H9 (cell line): ENCODE measurements at regions not wholly inside any gene's neighbourhood (a gene's known extent, or its start where the extent isn't known, plus 50 kb on each side); places are given as distances from the start of the nearest gene placed in this dataset.

Experiments used
- DNase-seq: peaks from one replicate; pipeline ENCODE4 v3.0.0-alpha.2; 2017
- H2AFZ ChIP-seq: one replicate; pipeline ENCODE4 v1.6.1; 2013; ENCODE audit warnings: mild to moderate bottlenecking, low read length, control low read depth, moderate library complexity
- H2AK5ac ChIP-seq: 2 replicates; pipeline ENCODE4 v1.6.1; 2013; ENCODE audit warnings: low read length, control low read depth, mixed read lengths; ENCODE audit not compliant: insufficient read length
- H2BK120ac ChIP-seq: one replicate; pipeline ENCODE4 v1.6.1; 2013; ENCODE audit warnings: low read depth, mild to moderate bottlenecking, low read length, control low read depth, inconsistent platforms; ENCODE audit not compliant: poor library complexity, severe bottlenecking
- H2BK12ac ChIP-seq: 2 replicates; pipeline ENCODE4 v1.6.1; 2013; ENCODE audit warnings: low read length, control low read depth, mixed read lengths, low read depth; ENCODE audit not compliant: insufficient read length
- H2BK15ac ChIP-seq: 2 replicates; pipeline ENCODE4 v1.6.1; 2013; ENCODE audit warnings: low read depth, low read length, control low read depth
- H2BK20ac ChIP-seq: one replicate; pipeline ENCODE4 v1.6.1; 2013; ENCODE audit warnings: low read depth, mild to moderate bottlenecking, low read length, control low read depth, inconsistent platforms; ENCODE audit not compliant: poor library complexity, severe bottlenecking
- H2BK5ac ChIP-seq: 2 replicates; pipeline ENCODE4 v1.6.1; 2013; ENCODE audit warnings: low read length, control low read depth, mixed read lengths; ENCODE audit not compliant: insufficient read length
- H3K14ac ChIP-seq: 2 replicates; pipeline ENCODE4 v1.6.1; 2013; ENCODE audit warnings: low read length, control low read depth; ENCODE audit not compliant: insufficient read depth
- H3K18ac ChIP-seq: 2 replicates; pipeline ENCODE4 v1.6.1; 2013; ENCODE audit warnings: low read depth, mild to moderate bottlenecking, mixed read lengths, low read length, control low read depth; ENCODE audit not compliant: insufficient read length
- H3K23ac ChIP-seq: 2 replicates; pipeline ENCODE4 v1.6.1; 2013; ENCODE audit warnings: low read length, control low read depth, mixed read lengths, low read depth; ENCODE audit not compliant: insufficient read length
- H3K23me2 ChIP-seq: 2 replicates; pipeline ENCODE4 v1.6.1; 2013; ENCODE audit warnings: low read depth, mild to moderate bottlenecking, mixed read lengths, low read length, control low read depth; ENCODE audit not compliant: insufficient read length, poor library complexity, severe bottlenecking
- H3K27ac ChIP-seq: 2 replicates; pipeline ENCODE4 v1.5.1; 2013; ENCODE audit warnings: low read length, control low read depth, mixed read lengths, low read depth; ENCODE audit not compliant: insufficient read length
- H3K27me3 ChIP-seq: 2 replicates; pipeline ENCODE4 v1.6.1; 2013; ENCODE audit warnings: low read length, control low read depth, inconsistent platforms; ENCODE audit not compliant: insufficient read depth
- H3K4ac ChIP-seq: 2 replicates; pipeline ENCODE4 v1.6.1; 2013; ENCODE audit warnings: low read depth, mild to moderate bottlenecking, control low read depth, inconsistent platforms, low read length, moderate library complexity
- H3K4me1 ChIP-seq: 2 replicates; pipeline ENCODE4 v1.6.1; 2013; ENCODE audit warnings: low read length, control low read depth, inconsistent platforms; ENCODE audit not compliant: insufficient read depth
- H3K4me2 ChIP-seq: 2 replicates; pipeline ENCODE4 v1.6.1; 2013; ENCODE audit warnings: low read length, control low read depth, mixed read lengths; ENCODE audit not compliant: insufficient read length, insufficient read depth
- H3K56ac ChIP-seq: 2 replicates; pipeline ENCODE4 v1.6.1; 2013; ENCODE audit warnings: low read depth, mild to moderate bottlenecking, mixed read lengths, low read length, control low read depth; ENCODE audit not compliant: insufficient read length
- H3K79me1 ChIP-seq: 2 replicates; pipeline ENCODE4 v1.6.1; 2013; ENCODE audit warnings: low read depth, mild to moderate bottlenecking, moderate library complexity, low read length, control low read depth, inconsistent platforms; ENCODE audit not compliant: insufficient read depth, poor library complexity, severe bottlenecking
- H3K79me2 ChIP-seq: 2 replicates; pipeline ENCODE4 v1.6.1; 2013; ENCODE audit warnings: low read length, control low read depth, inconsistent platforms; ENCODE audit not compliant: insufficient read depth
- H3K9ac ChIP-seq: 2 replicates; pipeline ENCODE4 v1.6.1; 2013; ENCODE audit warnings: low read length, control low read depth, mixed read lengths; ENCODE audit not compliant: insufficient read length; ENCODE audit errors: extremely low read depth
- H3K9me3 ChIP-seq: one replicate; pipeline ENCODE4 v1.6.1; 2013; ENCODE audit warnings: low read depth, low read length, inconsistent platforms; ENCODE audit not compliant: control insufficient read depth
- H3T11ph ChIP-seq: one replicate; pipeline ENCODE4 v1.6.1; 2013; ENCODE audit warnings: mild to moderate bottlenecking, low read length, control low read depth, inconsistent platforms
- H4K20me1 ChIP-seq: one replicate; pipeline ENCODE4 v1.6.1; 2013; ENCODE audit not compliant: control insufficient read depth, insufficient read length, insufficient read depth
- H4K5ac ChIP-seq: 2 replicates; pipeline ENCODE4 v1.6.1; 2013; ENCODE audit warnings: low read depth, mild to moderate bottlenecking, mixed read lengths, low read length, control low read depth; ENCODE audit not compliant: insufficient read length
- H4K8ac ChIP-seq: replicated peaks from 2 replicates; pipeline ENCODE4 v1.6.1; 2013; ENCODE audit warnings: low read length, control low read depth, mixed read lengths, low read depth; ENCODE audit not compliant: insufficient read length
- H4K91ac ChIP-seq: 2 replicates; pipeline ENCODE4 v1.6.1; 2013; ENCODE audit warnings: low read depth, mild to moderate bottlenecking, moderate library complexity, mixed read lengths, low read length, control low read depth; ENCODE audit not compliant: insufficient read length
- H3K27ac Mint-ChIP-seq, 3 experiments: 2 replicates in 2 of 3; 3 replicates in 1 of 3; pipeline ENCODE4 v1.8.0; 2020 to 2021; ENCODE audit warnings: mixed read lengths in 3 of 3, mild to moderate bottlenecking in 1 of 3, moderate library complexity in 1 of 3
- H3K27me3 Mint-ChIP-seq: 2 replicates; pipeline ENCODE4 v1.8.0; 2021; ENCODE audit warnings: low read depth, mild to moderate bottlenecking, moderate library complexity, mixed read lengths
- H3K36me3 Mint-ChIP-seq, 3 experiments: 2 replicates in 2 of 3; 3 replicates in 1 of 3; pipeline ENCODE4 v1.8.0; 2020 to 2021; ENCODE audit warnings: low read depth in 3 of 3, mixed read lengths in 3 of 3; ENCODE audit not compliant: insufficient read depth in 1 of 3
- H3K4me1 Mint-ChIP-seq, 2 experiments: 2 replicates each; pipeline ENCODE4 v1.8.0; 2020; ENCODE audit warnings: mixed read lengths in 2 of 2
- H3K4me3 Mint-ChIP-seq, 2 experiments: 2 replicates in 1 of 2; 3 replicates in 1 of 2; pipeline ENCODE4 v1.8.0; 2020 to 2021; ENCODE audit warnings: mild to moderate bottlenecking in 2 of 2, mixed read lengths in 2 of 2, moderate library complexity in 1 of 2
- H3K9me3 Mint-ChIP-seq, 2 experiments: 2 replicates in 1 of 2; 3 replicates in 1 of 2; pipeline ENCODE4 v1.8.0; 2020; ENCODE audit warnings: mild to moderate bottlenecking in 2 of 2, mixed read lengths in 2 of 2, moderate library complexity in 1 of 2
- WGBS: extraction: QIAGEN DNeasy Blood & Tissue Kit; methylation state at CpG from one replicate; pipeline ENCODE4 v1.1.7; 2013; ENCODE audit warnings: missing lambda C conversion rate, low lambda C conversion rate, mixed read lengths; ENCODE audit not compliant: insufficient read length; ENCODE audit errors: extremely low coverage; 5-methylcytosine and 5-hydroxymethylcytosine counted together
- TF ChIP-seq, protein P1 (sequence below): fragments of 200-600 bp; sonication (generic); conservative IDR thresholded peaks from 3 replicates; pipeline ENCODE4 v1.8.0; 2021; ENCODE audit warnings: antibody characterized with exemption, mild to moderate bottlenecking

DNA sequence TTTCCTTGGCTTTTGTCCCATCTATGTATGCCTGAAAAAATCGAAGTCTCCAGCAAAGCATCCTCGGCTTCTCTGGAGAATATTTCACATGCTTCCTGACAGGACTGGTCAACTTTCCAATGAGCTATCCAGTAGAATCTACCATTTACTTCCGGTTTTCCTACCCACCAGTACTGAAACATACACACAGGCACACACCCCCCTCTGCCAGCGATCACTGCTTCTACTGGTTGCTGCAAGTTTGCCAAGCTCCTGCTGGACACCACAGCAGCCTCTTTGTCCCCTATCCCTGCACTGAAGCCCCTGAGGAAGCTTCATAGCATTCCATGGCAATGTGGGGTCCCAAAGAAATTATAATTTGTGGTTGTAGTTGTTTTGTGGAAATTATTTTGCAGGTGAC is 536.8 kb downstream of the MATN1 start:
- Histone ChIP-seq H2AK5ac (no peak overlapping the region), H2BK5ac (no peak overlapping the region), H3T11ph (no peak overlapping the region), H2BK20ac (no peak overlapping the region), H3K9ac (no peak overlapping the region), H2BK15ac (no peak overlapping the region), H2BK12ac (no peak overlapping the region), H3K18ac (no peak overlapping the region), H3K4ac (no peak overlapping the region), H3K23ac (no peak overlapping the region), H3K27ac (no peak overlapping the region), H3K9me3 (no peaks in the 10 kb centered on the region), H3K23me2 (no peaks in the 10 kb centered on the region), H3K4me2 (no peak overlapping the region), H2AFZ (no peak overlapping the region), H3K4me1 (no peaks in the 10 kb centered on the region), H3K79me1 (no peaks in the 10 kb centered on the region), H3K56ac (no peak overlapping the region), H4K20me1 (no peaks in the 10 kb centered on the region), H3K27me3 (no peaks in the 10 kb centered on the region), H4K5ac (no peak overlapping the region), H4K91ac (no peak overlapping the region), H2BK120ac (no peak overlapping the region), H4K8ac (no peak overlapping the region), H3K14ac (no peak overlapping the region), H3K79me2 (no peaks in the 10 kb centered on the region)
- no CpG with 5 or more reads among the region's 4 CpGs for WGBS
- no peaks in the 10 kb centered on the region for H3K9me3 Mint-ChIP-seq
- DNase-seq: no peak
- no peaks in the 10 kb centered on the region for H3K36me3 Mint-ChIP-seq
- H3K27ac Mint-ChIP-seq: no peak overlapping the region
- no peak overlapping the region for H3K4me3 Mint-ChIP-seq
- H3K4me1 Mint-ChIP-seq: peaks cover 4% of the 10 kb centered on the region in 2 experiments; a peak in 2 of 4 replicates
- peaks cover 2% of the 10 kb centered on the region for H3K27me3 Mint-ChIP-seq
- TF ChIP-seq, protein P1, sequence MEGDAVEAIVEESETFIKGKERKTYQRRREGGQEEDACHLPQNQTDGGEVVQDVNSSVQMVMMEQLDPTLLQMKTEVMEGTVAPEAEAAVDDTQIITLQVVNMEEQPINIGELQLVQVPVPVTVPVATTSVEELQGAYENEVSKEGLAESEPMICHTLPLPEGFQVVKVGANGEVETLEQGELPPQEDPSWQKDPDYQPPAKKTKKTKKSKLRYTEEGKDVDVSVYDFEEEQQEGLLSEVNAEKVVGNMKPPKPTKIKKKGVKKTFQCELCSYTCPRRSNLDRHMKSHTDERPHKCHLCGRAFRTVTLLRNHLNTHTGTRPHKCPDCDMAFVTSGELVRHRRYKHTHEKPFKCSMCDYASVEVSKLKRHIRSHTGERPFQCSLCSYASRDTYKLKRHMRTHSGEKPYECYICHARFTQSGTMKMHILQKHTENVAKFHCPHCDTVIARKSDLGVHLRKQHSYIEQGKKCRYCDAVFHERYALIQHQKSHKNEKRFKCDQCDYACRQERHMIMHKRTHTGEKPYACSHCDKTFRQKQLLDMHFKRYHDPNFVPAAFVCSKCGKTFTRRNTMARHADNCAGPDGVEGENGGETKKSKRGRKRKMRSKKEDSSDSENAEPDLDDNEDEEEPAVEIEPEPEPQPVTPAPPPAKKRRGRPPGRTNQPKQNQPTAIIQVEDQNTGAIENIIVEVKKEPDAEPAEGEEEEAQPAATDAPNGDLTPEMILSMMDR: no peak
